PC-9 (cell line): ENCODE measurements at regions not wholly inside any gene's neighbourhood (a gene's known extent, or its start where the extent isn't known, plus 50 kb on each side); places are given as distances from the start of the nearest gene placed in this dataset.

ENCODE experiments used
- CTCF ChIP-seq: fragments of 200-600 bp; sonication (generic); conservative IDR thresholded peaks from 2 replicates; pipeline ENCODE4 v1.6.1; 2017; ENCODE audit warnings: mixed run types, antibody characterized with exemption, mild to moderate bottlenecking, moderate library complexity
- EZH2 ChIP-seq: fragments of 200-600 bp; sonication (generic); IDR thresholded peaks from 2 replicates; pipeline ENCODE4 v1.8.0; 2017; ENCODE audit warnings: antibody characterized with exemption, low read depth

DNA sequence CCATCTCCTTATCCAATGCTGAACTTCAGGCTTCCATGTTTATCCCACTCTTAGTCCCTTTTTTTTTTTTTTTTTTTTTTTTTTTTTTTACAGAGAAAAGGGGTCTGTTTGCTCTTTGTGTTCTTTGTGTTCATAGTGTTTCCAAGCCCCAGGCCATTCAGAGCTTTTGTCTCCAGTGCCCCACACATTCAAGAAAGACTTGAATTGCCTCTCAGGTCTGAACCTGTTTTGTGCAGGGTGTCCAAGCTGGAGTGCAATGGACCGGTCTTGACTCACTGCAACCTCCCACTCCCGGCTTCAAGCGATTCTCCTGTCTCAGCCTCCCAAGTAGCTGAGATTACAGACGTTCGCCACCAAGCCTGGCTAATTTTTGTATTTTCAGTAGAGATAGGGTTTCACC is 191.2 kb downstream of the PALM2AKAP2 start:
- TF ChIP-seq CTCF (no peak), EZH2 (no peak)
